ENCODE measurements at regions not wholly inside any gene's neighbourhood (a gene's known extent, or its start where the extent isn't known, plus 50 kb on each side); places are given as distances from the start of the nearest gene placed in this dataset.
"Not testable (repeated sequence)": the region's sequence is repeated elsewhere in the genome, so short reads cannot be mapped to it uniquely, and the experiment has no call there.

DNA sequence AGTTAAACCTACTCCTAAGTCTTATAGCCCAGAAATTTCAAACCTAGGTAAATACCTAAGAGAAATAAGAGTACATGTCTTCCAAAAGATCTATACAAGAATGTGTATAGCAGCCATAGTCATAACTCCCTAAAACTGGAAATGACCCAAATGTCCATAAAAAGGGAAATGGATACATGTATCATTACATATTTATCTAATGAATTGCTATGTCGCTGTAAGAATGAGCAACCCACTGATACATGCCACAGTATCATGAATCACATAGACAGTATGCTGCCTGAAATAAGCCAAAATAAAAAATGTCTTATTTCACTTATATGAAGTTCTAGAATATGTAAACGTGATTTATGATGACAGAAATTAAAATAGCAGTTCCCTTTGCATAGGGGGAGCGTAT, 679.5 kb downstream of the MAFB start (continued):
- no peak for TF ChIP-seq SMAD3 (CRISPR knock-in tag; IDR thresholded peaks at IDR 0.05; ENCODE audit: borderline replicate concordance)

DNA sequence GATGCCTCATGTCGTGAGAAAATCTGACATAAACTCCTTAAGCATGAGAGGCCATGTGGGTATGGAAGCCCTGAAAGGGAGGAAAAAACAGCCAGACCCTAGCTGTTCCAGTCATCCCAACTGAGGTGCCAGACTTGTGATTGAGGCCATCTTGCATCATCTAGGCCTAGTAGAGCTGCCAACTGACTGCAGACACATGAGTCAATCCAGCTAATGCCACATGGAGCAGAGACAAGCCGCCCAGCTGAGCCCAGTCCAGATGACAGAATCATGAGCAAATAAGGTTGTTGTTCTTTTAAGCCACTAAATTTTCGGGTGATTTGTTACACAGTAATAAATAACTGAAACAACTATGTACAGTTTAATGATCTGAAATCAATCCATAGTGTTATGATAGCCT, 680.9 kb downstream of the MAFB start:
- Mint-ChIP-seq H3K9me3 (peaks cover 9% of the 10 kb centered on the region), H3K4me1 (peaks cover 9% of the 10 kb centered on the region), H3K27ac (no peak overlapping the region), H3K4me3 (no peak overlapping the region), H3K36me3 (no peaks in the 10 kb centered on the region), H3K27me3 (ENCODE audit: low read depth) (no peaks in the 10 kb centered on the region)
- ATAC-seq (no peak), DNase-seq (ENCODE audit: low spot score) (no peak)
- ChIA-PET POLR2A (no interaction called here), CTCF (no interaction called here)
- TF ChIP-seq, protein P1, sequence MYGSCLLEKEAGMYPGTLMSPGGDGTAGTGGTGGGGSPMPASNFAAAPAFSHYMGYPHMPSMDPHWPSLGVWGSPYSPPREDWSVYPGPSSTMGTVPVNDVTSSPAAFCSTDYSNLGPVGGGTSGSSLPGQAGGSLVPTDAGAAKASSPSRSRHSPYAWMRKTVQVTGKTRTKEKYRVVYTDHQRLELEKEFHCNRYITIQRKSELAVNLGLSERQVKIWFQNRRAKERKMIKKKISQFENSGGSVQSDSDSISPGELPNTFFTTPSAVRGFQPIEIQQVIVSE (CRISPR knock-in tag; IDR thresholded peaks at IDR 0.05; ENCODE audit: borderline replicate concordance) = no peak
- TF ChIP-seq, protein P2, sequence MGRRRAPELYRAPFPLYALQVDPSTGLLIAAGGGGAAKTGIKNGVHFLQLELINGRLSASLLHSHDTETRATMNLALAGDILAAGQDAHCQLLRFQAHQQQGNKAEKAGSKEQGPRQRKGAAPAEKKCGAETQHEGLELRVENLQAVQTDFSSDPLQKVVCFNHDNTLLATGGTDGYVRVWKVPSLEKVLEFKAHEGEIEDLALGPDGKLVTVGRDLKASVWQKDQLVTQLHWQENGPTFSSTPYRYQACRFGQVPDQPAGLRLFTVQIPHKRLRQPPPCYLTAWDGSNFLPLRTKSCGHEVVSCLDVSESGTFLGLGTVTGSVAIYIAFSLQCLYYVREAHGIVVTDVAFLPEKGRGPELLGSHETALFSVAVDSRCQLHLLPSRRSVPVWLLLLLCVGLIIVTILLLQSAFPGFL (CRISPR knock-in tag; IDR thresholded peaks at IDR 0.05; ENCODE audit: borderline replicate concordance) = no peak
- TF ChIP-seq, protein P3, sequence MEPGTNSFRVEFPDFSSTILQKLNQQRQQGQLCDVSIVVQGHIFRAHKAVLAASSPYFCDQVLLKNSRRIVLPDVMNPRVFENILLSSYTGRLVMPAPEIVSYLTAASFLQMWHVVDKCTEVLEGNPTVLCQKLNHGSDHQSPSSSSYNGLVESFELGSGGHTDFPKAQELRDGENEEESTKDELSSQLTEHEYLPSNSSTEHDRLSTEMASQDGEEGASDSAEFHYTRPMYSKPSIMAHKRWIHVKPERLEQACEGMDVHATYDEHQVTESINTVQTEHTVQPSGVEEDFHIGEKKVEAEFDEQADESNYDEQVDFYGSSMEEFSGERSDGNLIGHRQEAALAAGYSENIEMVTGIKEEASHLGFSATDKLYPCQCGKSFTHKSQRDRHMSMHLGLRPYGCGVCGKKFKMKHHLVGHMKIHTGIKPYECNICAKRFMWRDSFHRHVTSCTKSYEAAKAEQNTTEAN (CRISPR knock-in tag; IDR thresholded peaks at IDR 0.05) = no peak
- no peak for TF ChIP-seq ZNF263 (CRISPR knock-in tag; IDR thresholded peaks at IDR 0.05; ENCODE audit: low read depth)
- TF ChIP-seq SMAD4 (CRISPR knock-in tag; IDR thresholded peaks at IDR 0.05) = no peak
- TF ChIP-seq IRF2 (CRISPR knock-in tag; IDR thresholded peaks at IDR 0.05; ENCODE audit: borderline replicate concordance, low read depth) = no peak
- TF ChIP-seq JAZF1 (CRISPR knock-in tag; IDR thresholded peaks at IDR 0.05) = no peak
- no peak for TF ChIP-seq NR2C2 (CRISPR knock-in tag; IDR thresholded peaks at IDR 0.05)
- TF ChIP-seq ZNF317 (CRISPR knock-in tag; IDR thresholded peaks at IDR 0.05; ENCODE audit: borderline replicate concordance, low read depth) = no peak
- TF ChIP-seq, protein P4, sequence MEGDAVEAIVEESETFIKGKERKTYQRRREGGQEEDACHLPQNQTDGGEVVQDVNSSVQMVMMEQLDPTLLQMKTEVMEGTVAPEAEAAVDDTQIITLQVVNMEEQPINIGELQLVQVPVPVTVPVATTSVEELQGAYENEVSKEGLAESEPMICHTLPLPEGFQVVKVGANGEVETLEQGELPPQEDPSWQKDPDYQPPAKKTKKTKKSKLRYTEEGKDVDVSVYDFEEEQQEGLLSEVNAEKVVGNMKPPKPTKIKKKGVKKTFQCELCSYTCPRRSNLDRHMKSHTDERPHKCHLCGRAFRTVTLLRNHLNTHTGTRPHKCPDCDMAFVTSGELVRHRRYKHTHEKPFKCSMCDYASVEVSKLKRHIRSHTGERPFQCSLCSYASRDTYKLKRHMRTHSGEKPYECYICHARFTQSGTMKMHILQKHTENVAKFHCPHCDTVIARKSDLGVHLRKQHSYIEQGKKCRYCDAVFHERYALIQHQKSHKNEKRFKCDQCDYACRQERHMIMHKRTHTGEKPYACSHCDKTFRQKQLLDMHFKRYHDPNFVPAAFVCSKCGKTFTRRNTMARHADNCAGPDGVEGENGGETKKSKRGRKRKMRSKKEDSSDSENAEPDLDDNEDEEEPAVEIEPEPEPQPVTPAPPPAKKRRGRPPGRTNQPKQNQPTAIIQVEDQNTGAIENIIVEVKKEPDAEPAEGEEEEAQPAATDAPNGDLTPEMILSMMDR (IDR thresholded peaks at IDR 0.05) = no peak
- no peak for TF ChIP-seq SOX15 (CRISPR knock-in tag; IDR thresholded peaks at IDR 0.05)
- TF ChIP-seq PRRX2 (CRISPR knock-in tag; IDR thresholded peaks at IDR 0.05) = no peak
- no peak for TF ChIP-seq ELF4 (CRISPR knock-in tag; IDR thresholded peaks at IDR 0.05; ENCODE audit: low read depth)
- TF ChIP-seq, protein P5, sequence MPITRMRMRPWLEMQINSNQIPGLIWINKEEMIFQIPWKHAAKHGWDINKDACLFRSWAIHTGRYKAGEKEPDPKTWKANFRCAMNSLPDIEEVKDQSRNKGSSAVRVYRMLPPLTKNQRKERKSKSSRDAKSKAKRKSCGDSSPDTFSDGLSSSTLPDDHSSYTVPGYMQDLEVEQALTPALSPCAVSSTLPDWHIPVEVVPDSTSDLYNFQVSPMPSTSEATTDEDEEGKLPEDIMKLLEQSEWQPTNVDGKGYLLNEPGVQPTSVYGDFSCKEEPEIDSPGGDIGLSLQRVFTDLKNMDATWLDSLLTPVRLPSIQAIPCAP (CRISPR knock-in tag; IDR thresholded peaks at IDR 0.05) = no peak
- no peak for TF ChIP-seq ZNF396 (CRISPR knock-in tag; IDR thresholded peaks at IDR 0.05; ENCODE audit: borderline replicate concordance)
- no peak for TF ChIP-seq SMAD3 (CRISPR knock-in tag; IDR thresholded peaks at IDR 0.05; ENCODE audit: borderline replicate concordance)
- TF ChIP-seq NFYB (CRISPR knock-in tag; conservative IDR thresholded peaks at IDR 0.05; ENCODE audit: low read depth) = no peak
- no peak for TF ChIP-seq NFATC4 (CRISPR knock-in tag; IDR thresholded peaks at IDR 0.05)

DNA sequence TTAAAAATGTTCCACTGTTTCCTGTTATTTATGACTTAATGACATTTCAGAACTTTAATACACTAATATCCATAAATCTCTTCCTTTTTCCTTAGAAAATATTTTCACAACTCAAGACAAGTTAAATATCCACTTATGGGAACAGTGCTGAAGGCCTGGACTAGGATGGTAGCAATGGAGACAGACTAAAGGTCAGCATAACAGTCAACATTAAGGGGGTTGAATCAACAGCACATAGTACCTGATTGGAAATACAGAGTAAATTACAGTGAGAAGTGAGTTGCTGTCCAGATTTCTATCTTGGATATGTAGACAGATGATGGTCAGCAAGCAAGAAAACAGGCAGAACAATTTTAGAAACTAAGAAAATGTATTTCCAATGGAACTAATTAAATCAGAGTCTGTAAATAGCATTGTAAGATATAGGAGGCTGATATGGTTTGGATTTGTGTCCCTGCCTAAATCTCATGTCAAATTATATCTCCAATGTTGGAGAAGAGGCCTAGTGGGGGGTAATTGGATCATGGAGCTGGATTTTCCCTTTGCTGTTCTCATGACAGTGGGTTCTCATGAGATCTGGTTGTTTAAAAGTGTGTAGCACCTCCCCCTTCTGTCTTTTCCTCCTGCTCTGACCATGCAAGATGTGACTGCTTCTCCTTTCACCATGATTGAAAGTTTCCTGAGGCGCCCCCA, 682.7 kb downstream of the MAFB start:
- Mint-ChIP-seq H3K4me3 (no peak overlapping the region), H3K4me1 (peaks cover 22% of the 10 kb centered on the region), H3K36me3 (no peaks in the 10 kb centered on the region), H3K27ac (no peak overlapping the region), H3K9me3 (no peaks in the 10 kb centered on the region), H3K27me3 (ENCODE audit: low read depth) (no peaks in the 10 kb centered on the region)
- ATAC-seq (no peak), DNase-seq (ENCODE audit: low spot score) (no peak)
- ChIA-PET POLR2A (no interaction called here), CTCF (no interaction called here)
- TF ChIP-seq TP53 (CRISPR knock-in tag; IDR thresholded peaks at IDR 0.05) (no peak), ZNF232 (CRISPR knock-in tag; IDR thresholded peaks at IDR 0.05) (no peak), ESRRA (CRISPR knock-in tag; IDR thresholded peaks at IDR 0.05; ENCODE audit: borderline replicate concordance) (no peak)

DNA sequence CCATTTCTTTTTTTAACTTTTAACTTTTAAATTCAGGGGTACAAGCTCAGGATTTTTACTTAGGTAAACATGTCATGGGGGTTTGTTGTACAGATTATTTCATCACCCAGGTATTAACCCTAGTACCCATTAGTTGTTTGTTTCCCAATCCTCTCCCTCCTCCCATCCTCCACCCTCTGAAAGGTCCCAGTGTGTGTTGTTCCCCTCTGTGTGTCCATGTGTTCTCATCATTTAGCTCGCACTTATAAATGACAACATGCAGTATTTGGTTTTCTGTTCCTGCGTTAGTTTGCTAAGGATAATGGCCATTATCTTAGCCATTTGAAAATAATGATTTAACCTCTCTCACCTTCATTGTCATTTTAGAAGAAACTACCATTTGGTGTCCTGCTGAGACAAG, 684.9 kb downstream of the MAFB start:
- ATAC-seq; DNase-seq (ENCODE audit: low spot score); H3K9me3 Mint-ChIP-seq; CTCF ChIA-PET; H3K4me3 Mint-ChIP-seq; H3K36me3 Mint-ChIP-seq; H3K27me3 Mint-ChIP-seq (ENCODE audit: low read depth); H3K27ac Mint-ChIP-seq: not testable (repeated sequence)
- POLR2A ChIA-PET = interaction anchor here (0.6 kb wide), 1 partner anchor 63 kb away, joined by 5 read pairs; no protein-coding TSS in a partner anchor
- peaks cover 25% of the 10 kb centered on the region for H3K4me1 Mint-ChIP-seq

Data from WTC11 (cell line).